ENCODE measurements at regions not wholly inside any gene's neighbourhood (a gene's known extent, or its start where the extent isn't known, plus 50 kb on each side); places are given as distances from the start of the nearest gene placed in this dataset.

DNA sequence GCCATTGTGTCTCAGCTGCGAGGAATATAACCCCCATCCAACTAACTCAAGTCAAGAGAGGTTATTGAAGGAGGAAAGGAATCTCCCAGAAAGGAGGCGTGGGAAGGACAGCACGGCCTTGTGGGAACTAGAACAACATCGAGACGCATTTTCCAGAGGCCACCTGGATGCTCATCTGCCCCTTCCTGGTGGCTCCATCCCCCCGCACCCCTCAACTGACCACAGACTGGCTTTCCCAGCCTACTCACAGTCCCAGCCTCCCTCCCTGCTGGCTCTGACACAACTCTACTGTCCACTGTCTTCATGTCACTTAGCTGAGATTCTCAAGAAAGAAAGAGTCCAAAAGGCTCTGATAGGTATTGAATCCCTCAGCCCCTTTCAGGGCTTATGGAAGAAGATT is 66.0 kb upstream of the CLMN start:
- H3K27ac ChIP-seq (ENCODE audit: low read depth, low read length): no peak overlapping the region
- no CpG with 5 or more reads among the region's 6 CpGs for WGBS (ENCODE audit: extremely low coverage, insufficient coverage, insufficient read length)
- H2BK120ac ChIP-seq (ENCODE audit: insufficient read depth, low read length, poor library complexity): no peak overlapping the region
- H3K36me3 ChIP-seq (ENCODE audit: control insufficient read depth in 1 of 2, insufficient read depth in 2 of 2, low read length in 2 of 2): no peaks in the 10 kb centered on the region
- DNase-seq: no peak
- H3K79me1 ChIP-seq (ENCODE audit: low read length): no peaks in the 10 kb centered on the region
- H3K18ac ChIP-seq (ENCODE audit: low read length): no peak overlapping the region
- no peak overlapping the region for H2AFZ ChIP-seq (ENCODE audit: insufficient read depth, low read length, poor library complexity)
- H2AK5ac ChIP-seq (ENCODE audit: low read length): no peak overlapping the region
- H3K9ac ChIP-seq (ENCODE audit: low read length): no peak overlapping the region
- H3K9me3 ChIP-seq (ENCODE audit: insufficient read depth, low read depth, low read length): peaks cover 3% of the 10 kb centered on the region
- no peak overlapping the region for H3K23ac ChIP-seq (ENCODE audit: low read length)
- H3K4me1 ChIP-seq (ENCODE audit: control insufficient read depth in 1 of 2, insufficient read depth in 2 of 2, low read length in 2 of 2): peaks cover 0 to 2% of the 10 kb centered on the region in 2 experiments
- H2BK12ac ChIP-seq (ENCODE audit: low read length): no peak overlapping the region
- H4K91ac ChIP-seq (ENCODE audit: low read depth, low read length): no peak overlapping the region
- H3K4me2 ChIP-seq (ENCODE audit: low read length): no peak overlapping the region
- no peak overlapping the region for H4K12ac ChIP-seq (ENCODE audit: low read depth, low read length)
- H3K4me3 ChIP-seq (ENCODE audit: low read depth, low read length): no peak overlapping the region
- no peak overlapping the region for H4K8ac ChIP-seq (ENCODE audit: low read depth, low read length)
- no peak overlapping the region for H3K14ac ChIP-seq (ENCODE audit: low read length)
- no peak overlapping the region for H2BK5ac ChIP-seq (ENCODE audit: low read depth, low read length, poor library complexity)
- no peaks in the 10 kb centered on the region for H3K27me3 ChIP-seq (ENCODE audit: insufficient read depth, low read length)
- no peak overlapping the region for H3K4ac ChIP-seq (ENCODE audit: low read depth, low read length)
- H3K79me2 ChIP-seq (ENCODE audit: control insufficient read depth, insufficient read depth, low read length, poor library complexity): no peaks in the 10 kb centered on the region

DNA sequence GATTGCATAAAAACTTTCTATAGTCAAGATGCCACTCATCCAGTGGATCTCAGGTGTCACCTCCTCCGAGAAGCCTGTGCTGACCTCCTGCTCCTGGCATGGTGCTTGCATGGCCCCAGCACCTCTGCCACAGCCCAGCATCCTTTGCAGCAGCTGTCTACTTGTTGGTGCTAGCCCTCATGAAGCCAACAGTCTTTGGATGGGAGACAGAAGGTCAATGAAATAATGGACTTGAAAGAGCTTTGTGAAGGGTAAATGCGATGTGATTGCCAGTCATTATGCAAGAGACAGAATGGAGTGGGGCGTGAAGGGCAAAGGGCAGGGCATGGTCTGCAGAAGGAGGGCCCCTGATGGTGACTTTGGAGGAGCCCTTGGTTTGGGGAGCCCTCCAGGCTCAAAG is 63.0 kb upstream of the CLMN start:
- no peak overlapping the region for H3K4ac ChIP-seq (ENCODE audit: low read depth, low read length)
- H3K9me3 ChIP-seq (ENCODE audit: insufficient read depth, low read depth, low read length): peaks cover 3% of the 10 kb centered on the region
- H2BK120ac ChIP-seq (ENCODE audit: insufficient read depth, low read length, poor library complexity): no peak overlapping the region
- no peak overlapping the region for H3K9ac ChIP-seq (ENCODE audit: low read length)
- no peaks in the 10 kb centered on the region for H3K36me3 ChIP-seq (ENCODE audit: control insufficient read depth in 1 of 2, insufficient read depth in 2 of 2, low read length in 2 of 2)
- H3K18ac ChIP-seq (ENCODE audit: low read length): no peak overlapping the region
- no peak overlapping the region for H3K4me2 ChIP-seq (ENCODE audit: low read length)
- no peak overlapping the region for H4K8ac ChIP-seq (ENCODE audit: low read depth, low read length)
- H3K4me3 ChIP-seq (ENCODE audit: low read depth, low read length): no peak overlapping the region
- H2BK12ac ChIP-seq (ENCODE audit: low read length): no peak overlapping the region
- no peaks in the 10 kb centered on the region for H3K79me2 ChIP-seq (ENCODE audit: control insufficient read depth, insufficient read depth, low read length, poor library complexity)
- H3K79me1 ChIP-seq (ENCODE audit: low read length): no peaks in the 10 kb centered on the region
- peak overlapping the region; percentile 53 for H3K23ac ChIP-seq (ENCODE audit: low read length)
- H2AK5ac ChIP-seq (ENCODE audit: low read length): no peak overlapping the region
- no peak overlapping the region for H3K14ac ChIP-seq (ENCODE audit: low read length)
- no peak overlapping the region for H3K27ac ChIP-seq (ENCODE audit: low read depth, low read length)
- no peaks in the 10 kb centered on the region for H3K27me3 ChIP-seq (ENCODE audit: insufficient read depth, low read length)
- no peak overlapping the region for H4K91ac ChIP-seq (ENCODE audit: low read depth, low read length)
- H2AFZ ChIP-seq (ENCODE audit: insufficient read depth, low read length, poor library complexity): no peak overlapping the region
- no peak for DNase-seq
- no peak overlapping the region for H2BK5ac ChIP-seq (ENCODE audit: low read depth, low read length, poor library complexity)
- no peak overlapping the region for H4K12ac ChIP-seq (ENCODE audit: low read depth, low read length)
- H3K4me1 ChIP-seq (ENCODE audit: control insufficient read depth in 1 of 2, insufficient read depth in 2 of 2, low read length in 2 of 2): peaks cover 0 to 2% of the 10 kb centered on the region in 2 experiments
- WGBS (ENCODE audit: extremely low coverage, insufficient coverage, insufficient read length): no CpG with 5 or more reads among the region's 3 CpGs

DNA sequence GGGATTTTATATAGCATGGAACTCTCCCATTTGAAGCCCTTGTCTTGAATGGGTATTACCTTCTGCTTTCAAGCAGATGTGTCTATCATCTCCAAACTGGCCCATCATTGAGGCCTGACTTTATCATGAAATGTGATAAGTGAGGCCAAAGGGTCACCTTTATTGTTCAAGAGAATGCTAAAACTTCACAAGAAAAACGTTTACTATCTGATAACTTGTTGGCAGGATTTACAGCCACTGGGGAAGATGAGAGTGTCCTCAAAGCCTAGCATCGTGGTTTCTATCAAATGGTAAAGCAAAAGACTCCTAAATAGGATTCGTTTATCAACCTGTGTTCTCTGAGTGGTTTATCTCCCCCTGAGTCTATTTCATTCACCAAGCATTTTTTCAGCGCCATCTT is 62.0 kb upstream of the CLMN start:
- no peak overlapping the region for H2AFZ ChIP-seq (ENCODE audit: insufficient read depth, low read length, poor library complexity)
- H3K27me3 ChIP-seq (ENCODE audit: insufficient read depth, low read length): no peaks in the 10 kb centered on the region
- H3K79me1 ChIP-seq (ENCODE audit: low read length): no peaks in the 10 kb centered on the region
- no peak overlapping the region for H4K8ac ChIP-seq (ENCODE audit: low read depth, low read length)
- H3K79me2 ChIP-seq (ENCODE audit: control insufficient read depth, insufficient read depth, low read length, poor library complexity): no peaks in the 10 kb centered on the region
- H2BK5ac ChIP-seq (ENCODE audit: low read depth, low read length, poor library complexity): no peak overlapping the region
- H2AK5ac ChIP-seq (ENCODE audit: low read length): no peak overlapping the region
- H3K4ac ChIP-seq (ENCODE audit: low read depth, low read length): no peak overlapping the region
- H3K9ac ChIP-seq (ENCODE audit: low read length): no peak overlapping the region
- no peak overlapping the region for H3K23ac ChIP-seq (ENCODE audit: low read length)
- H3K14ac ChIP-seq (ENCODE audit: low read length): no peak overlapping the region
- no peaks in the 10 kb centered on the region for H3K36me3 ChIP-seq (ENCODE audit: control insufficient read depth in 1 of 2, insufficient read depth in 2 of 2, low read length in 2 of 2)
- WGBS (ENCODE audit: extremely low coverage, insufficient coverage, insufficient read length): no CpG with 5 or more reads among the region's 4 CpGs
- DNase-seq: no peak
- no peak overlapping the region for H3K4me3 ChIP-seq (ENCODE audit: low read depth, low read length)
- no peak overlapping the region for H4K91ac ChIP-seq (ENCODE audit: low read depth, low read length)
- peaks cover 0 to 2% of the 10 kb centered on the region in 2 experiments for H3K4me1 ChIP-seq (ENCODE audit: control insufficient read depth in 1 of 2, insufficient read depth in 2 of 2, low read length in 2 of 2)
- no peak overlapping the region for H2BK12ac ChIP-seq (ENCODE audit: low read length)
- H3K27ac ChIP-seq (ENCODE audit: low read depth, low read length): no peak overlapping the region
- H4K12ac ChIP-seq (ENCODE audit: low read depth, low read length): no peak overlapping the region
- no peak overlapping the region for H3K4me2 ChIP-seq (ENCODE audit: low read length)
- H2BK120ac ChIP-seq (ENCODE audit: insufficient read depth, low read length, poor library complexity): no peak overlapping the region
- no peak overlapping the region for H3K18ac ChIP-seq (ENCODE audit: low read length)
- peaks cover 1% of the 10 kb centered on the region for H3K9me3 ChIP-seq (ENCODE audit: insufficient read depth, low read depth, low read length)

DNA sequence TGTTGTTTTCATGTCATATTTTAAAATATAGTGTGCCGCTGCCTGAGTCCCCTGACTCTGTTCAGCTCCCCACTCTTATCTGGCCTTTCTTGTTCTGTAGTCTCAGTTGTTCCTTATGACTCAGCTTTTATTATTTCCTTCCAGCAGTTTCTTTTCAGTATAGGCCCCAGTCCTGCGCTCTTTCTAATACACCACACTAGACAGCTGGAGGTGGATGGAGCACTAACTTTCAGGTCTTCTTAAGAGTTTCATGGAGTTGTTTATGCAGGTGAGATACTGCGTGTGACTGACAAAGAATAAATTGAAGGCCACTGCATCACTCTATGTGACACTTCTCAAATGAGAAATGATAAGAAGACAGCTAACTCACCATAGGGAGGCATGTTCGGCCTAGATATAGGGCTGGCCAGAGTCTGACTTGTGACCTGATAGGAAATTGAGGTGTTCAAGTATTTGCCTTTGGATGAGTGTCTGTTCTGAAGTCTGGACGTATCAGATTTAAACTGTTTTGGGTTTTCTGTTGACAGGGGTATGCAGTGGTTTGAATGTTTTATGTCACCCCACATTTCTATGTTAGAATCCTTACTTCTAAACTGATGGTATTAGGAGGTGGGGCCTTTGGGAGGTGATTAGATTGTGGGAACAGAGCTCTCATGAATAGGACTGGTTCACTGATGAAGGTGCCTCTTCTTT is 60.8 kb upstream of the CLMN start:
- H2AFZ ChIP-seq (ENCODE audit: insufficient read depth, low read length, poor library complexity): no peak overlapping the region
- H4K8ac ChIP-seq (ENCODE audit: low read depth, low read length): no peak overlapping the region
- no peak overlapping the region for H4K91ac ChIP-seq (ENCODE audit: low read depth, low read length)
- no peak overlapping the region for H4K12ac ChIP-seq (ENCODE audit: low read depth, low read length)
- H3K36me3 ChIP-seq (ENCODE audit: control insufficient read depth in 1 of 2, insufficient read depth in 2 of 2, low read length in 2 of 2): no peaks in the 10 kb centered on the region
- no peaks in the 10 kb centered on the region for H3K4me1 ChIP-seq (ENCODE audit: control insufficient read depth in 1 of 2, insufficient read depth in 2 of 2, low read length in 2 of 2)
- H3K14ac ChIP-seq (ENCODE audit: low read length): no peak overlapping the region
- no peak overlapping the region for H3K23ac ChIP-seq (ENCODE audit: low read length)
- H3K4me3 ChIP-seq (ENCODE audit: low read depth, low read length): no peak overlapping the region
- no peak overlapping the region for H3K18ac ChIP-seq (ENCODE audit: low read length)
- no peak overlapping the region for H3K4ac ChIP-seq (ENCODE audit: low read depth, low read length)
- no peaks in the 10 kb centered on the region for H3K79me1 ChIP-seq (ENCODE audit: low read length)
- no peaks in the 10 kb centered on the region for H3K27me3 ChIP-seq (ENCODE audit: insufficient read depth, low read length)
- no peak overlapping the region for H2AK5ac ChIP-seq (ENCODE audit: low read length)
- no peak overlapping the region for H3K9ac ChIP-seq (ENCODE audit: low read length)
- no peak overlapping the region for H3K4me2 ChIP-seq (ENCODE audit: low read length)
- H3K79me2 ChIP-seq (ENCODE audit: control insufficient read depth, insufficient read depth, low read length, poor library complexity): no peaks in the 10 kb centered on the region
- peaks cover 1% of the 10 kb centered on the region for H3K9me3 ChIP-seq (ENCODE audit: insufficient read depth, low read depth, low read length)
- no peak overlapping the region for H2BK5ac ChIP-seq (ENCODE audit: low read depth, low read length, poor library complexity)
- no peak overlapping the region for H3K27ac ChIP-seq (ENCODE audit: low read depth, low read length)
- WGBS (ENCODE audit: extremely low coverage, insufficient coverage, insufficient read length): no CpG with 5 or more reads among the region's 5 CpGs
- H2BK12ac ChIP-seq (ENCODE audit: low read length): no peak overlapping the region
- no peak overlapping the region for H2BK120ac ChIP-seq (ENCODE audit: insufficient read depth, low read length, poor library complexity)
- DNase-seq: no peak

Data from trophoblast cell (in vitro differentiated cells and primary cell).